Muscle of leg (tissue), 3 donors: ENCODE measurements at regions not wholly inside any gene's neighbourhood (a gene's known extent, or its start where the extent isn't known, plus 50 kb on each side); places are given as distances from the start of the nearest gene placed in this dataset.

ENCODE experiments used
- DNase-seq: peaks from one replicate; pipeline ENCODE4 v3.0.0; 2013
- H3K27ac ChIP-seq: one replicate; pipeline ENCODE4 v1.5.1; 2013; ENCODE audit warnings: mild to moderate bottlenecking, low read length, control low read depth
- H3K27me3 ChIP-seq: one replicate; pipeline ENCODE4 v1.6.1; 2013; ENCODE audit warnings: low read length; ENCODE audit not compliant: control insufficient read depth, insufficient read depth
- H3K36me3 ChIP-seq: one replicate; pipeline ENCODE4 v1.6.1; 2013; ENCODE audit warnings: low read length; ENCODE audit not compliant: control insufficient read depth, insufficient read depth
- H3K4me1 ChIP-seq: one replicate; pipeline ENCODE4 v1.6.1; 2013; ENCODE audit warnings: low read length; ENCODE audit not compliant: control insufficient read depth, insufficient read depth
- H3K4me3 ChIP-seq: one replicate; pipeline ENCODE4 v1.5.1; 2013; ENCODE audit warnings: low read length, control low read depth
- H3K9me3 ChIP-seq: replicated peaks from 2 replicates; pipeline ENCODE4 v1.6.1; 2013; ENCODE audit warnings: low read depth, low read length; ENCODE audit not compliant: control insufficient read depth
- WGBS: methylation state at CpG from one replicate; pipeline ENCODE4 v1.1.5; 2013; ENCODE audit warnings: missing lambda C conversion rate; ENCODE audit not compliant: insufficient coverage; 5-methylcytosine and 5-hydroxymethylcytosine counted together

DNA sequence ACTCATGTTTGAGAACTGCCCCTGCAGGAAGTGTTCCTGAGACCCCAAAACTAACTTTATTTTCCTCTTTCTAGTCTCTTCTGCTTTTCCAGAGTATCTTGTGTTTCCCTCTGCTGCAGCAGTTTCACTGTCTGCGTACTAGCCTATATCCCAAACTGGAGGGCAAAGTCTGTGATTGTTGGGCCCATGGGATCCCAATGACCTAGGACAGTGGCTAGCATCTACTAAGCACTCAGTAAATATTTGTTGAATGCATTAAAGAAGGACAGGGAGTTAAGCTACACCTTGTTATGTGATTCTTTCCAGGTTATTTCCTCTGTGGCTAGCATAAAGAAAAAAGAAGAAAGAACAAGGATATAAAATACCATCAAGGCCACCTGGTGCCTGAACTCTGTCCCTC, 210.6 kb upstream of the PHYHIPL start:
- H3K36me3 ChIP-seq: no peaks in the 10 kb centered on the region
- peaks cover 9% of the 10 kb centered on the region for H3K4me1 ChIP-seq
- H3K27me3 ChIP-seq: peaks cover 8% of the 10 kb centered on the region
- no peak for DNase-seq
- H3K27ac ChIP-seq: no peak overlapping the region
- no peak overlapping the region for H3K4me3 ChIP-seq
- 100% methylated on average over 1 of the region's 1 CpG for WGBS
- H3K9me3 ChIP-seq: no peaks in the 10 kb centered on the region

DNA sequence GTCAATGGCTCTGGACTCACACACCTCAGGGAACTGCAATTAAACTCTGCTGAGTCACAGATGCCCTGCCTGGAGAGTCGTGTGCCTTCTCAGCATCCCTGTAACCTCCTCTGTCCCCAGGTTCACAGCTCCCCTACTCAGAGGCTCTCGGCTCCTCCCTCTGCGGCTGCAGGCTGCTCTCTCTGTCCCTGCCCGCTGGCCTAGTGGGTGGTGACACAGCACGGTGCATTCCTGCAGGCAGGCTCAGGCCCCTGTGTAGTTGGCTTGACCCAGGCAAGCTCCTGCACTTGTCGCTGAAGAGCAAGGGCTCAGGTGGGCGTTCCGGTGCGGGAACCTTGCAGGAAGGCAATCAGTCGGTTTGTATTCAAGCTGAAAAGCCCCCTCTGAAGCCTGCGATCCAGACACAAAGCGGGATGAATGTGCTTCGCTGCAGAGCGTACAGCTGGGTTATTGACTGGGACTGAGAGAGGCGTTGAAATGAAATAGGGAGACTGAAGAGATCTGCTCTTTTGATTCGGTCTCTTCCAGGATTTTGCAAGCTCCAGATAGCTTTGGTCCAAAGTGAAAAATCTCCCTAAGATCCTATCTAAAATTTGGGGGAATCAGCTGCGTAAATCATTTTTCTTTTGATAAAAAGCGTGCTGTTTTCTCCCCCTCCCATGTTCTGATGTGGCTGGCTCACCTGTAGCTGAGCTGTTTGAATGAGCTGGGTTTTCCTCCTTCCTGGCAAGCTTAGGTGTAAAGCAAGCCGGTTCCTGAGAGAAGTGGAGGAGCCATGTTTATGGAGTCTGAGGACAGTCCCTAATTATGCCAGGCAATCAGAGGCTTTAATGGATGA, 208.7 kb upstream of the PHYHIPL start:
- Histone ChIP-seq H3K4me1 (peaks cover 9% of the 10 kb centered on the region), H3K4me3 (no peak overlapping the region), H3K36me3 (no peaks in the 10 kb centered on the region), H3K9me3 (no peaks in the 10 kb centered on the region), H3K27me3 (peaks cover 8% of the 10 kb centered on the region), H3K27ac (no peak overlapping the region)
- DNase-seq: no peak
- 10% methylated on average over 13 of the region's 19 CpGs for WGBS

GRCh38 chr10:58968389-58968755, 208.1 kb upstream of the PHYHIPL start:
- Histone ChIP-seq H3K4me1 (peaks cover 9% of the 10 kb centered on the region), H3K27ac (no peak overlapping the region), H3K27me3 (peaks cover 8% of the 10 kb centered on the region), H3K4me3 (no peak overlapping the region), H3K9me3 (no peaks in the 10 kb centered on the region), H3K36me3 (no peaks in the 10 kb centered on the region)
- DNase-seq: no peak
- whole genome bisulfite sequencing: 0% methylated on average over 1 of the region's 1 CpG

DNA sequence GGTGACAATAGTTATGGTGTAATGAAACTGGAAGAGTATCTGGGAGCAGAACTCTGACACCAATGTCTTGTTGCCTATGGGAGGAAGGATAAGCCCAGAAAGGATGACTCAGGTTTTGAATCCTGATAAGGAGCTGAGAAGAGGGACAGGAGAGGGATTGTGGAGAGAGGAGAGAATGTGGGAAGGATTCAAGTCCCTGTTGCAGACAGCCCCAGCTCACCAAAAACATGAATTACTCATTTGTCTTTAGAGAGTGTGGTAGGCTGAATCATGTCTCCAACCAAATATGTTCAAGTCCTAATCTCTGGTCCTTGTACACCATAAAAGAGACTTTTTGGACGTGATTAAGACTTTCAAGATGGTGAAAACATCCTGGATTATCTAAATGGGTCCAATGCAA, 206.9 kb upstream of the PHYHIPL start:
- peaks cover 8% of the 10 kb centered on the region for H3K27me3 ChIP-seq
- no peak overlapping the region for H3K4me3 ChIP-seq
- 100% methylated on average over 1 of the region's 1 CpG for WGBS
- H3K9me3 ChIP-seq: no peaks in the 10 kb centered on the region
- peaks cover 7% of the 10 kb centered on the region for H3K4me1 ChIP-seq
- DNase-seq: no peak
- H3K36me3 ChIP-seq: no peaks in the 10 kb centered on the region
- no peak overlapping the region for H3K27ac ChIP-seq

DNA sequence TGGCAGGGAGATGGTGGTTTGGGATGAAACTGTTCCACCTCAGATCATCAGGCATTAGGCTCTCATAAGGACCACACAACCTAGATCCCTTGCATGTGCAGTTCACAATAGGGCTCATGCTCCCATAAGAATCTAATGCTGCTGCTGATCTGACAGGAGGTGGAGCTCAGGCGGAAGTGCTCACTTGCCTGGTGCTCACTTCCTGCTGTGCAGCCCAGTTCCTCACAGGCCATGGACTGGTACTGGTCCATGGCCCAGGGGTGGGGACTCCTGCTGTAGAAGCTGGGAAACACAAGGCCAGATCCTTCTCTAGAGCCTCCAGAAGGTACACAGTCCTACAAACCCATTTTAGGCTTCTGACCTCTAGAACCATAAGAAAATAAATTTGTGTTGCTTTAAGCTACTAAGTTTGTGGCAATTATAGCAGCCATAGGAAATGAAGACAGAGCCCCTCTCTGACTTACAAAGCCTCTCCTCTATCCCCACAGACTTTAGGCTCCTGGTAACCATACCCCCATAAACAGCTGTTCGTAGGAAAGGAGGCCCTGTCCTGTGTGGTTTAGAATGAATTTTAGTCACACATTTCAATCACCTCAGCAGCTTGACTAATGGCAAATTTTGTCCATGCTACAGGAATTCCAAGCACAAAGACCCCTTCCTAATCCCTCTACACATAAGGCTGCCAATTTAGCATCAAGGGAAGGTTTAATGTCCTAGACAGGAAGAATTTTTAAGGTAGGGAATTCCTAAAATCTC, 206.1 kb upstream of the PHYHIPL start:
- no peaks in the 10 kb centered on the region for H3K9me3 ChIP-seq
- 100% methylated on average over 1 of the region's 2 CpGs for WGBS
- no peak overlapping the region for H3K4me3 ChIP-seq
- H3K27ac ChIP-seq: no peak overlapping the region
- no peaks in the 10 kb centered on the region for H3K36me3 ChIP-seq
- peaks cover 8% of the 10 kb centered on the region for H3K27me3 ChIP-seq
- no peak for DNase-seq
- peaks cover 7% of the 10 kb centered on the region for H3K4me1 ChIP-seq

DNA sequence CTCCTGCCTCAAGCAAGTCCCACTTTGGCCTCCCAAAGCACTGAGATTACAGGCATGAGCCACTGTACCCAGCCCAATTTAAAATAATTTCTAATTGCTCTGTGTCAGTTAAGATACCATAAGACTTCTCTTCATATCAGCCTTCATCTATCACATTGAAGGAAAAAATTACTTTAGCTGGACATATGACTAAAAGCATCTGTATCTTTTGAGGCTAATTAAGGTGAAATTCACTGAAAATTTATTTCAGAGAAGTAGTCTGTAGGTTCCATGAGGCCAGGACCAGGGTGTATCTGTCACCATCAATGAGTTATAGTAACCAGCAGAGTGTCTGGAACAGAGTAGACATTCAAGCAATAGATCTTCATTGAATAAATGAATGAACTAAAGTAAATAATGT, 205.2 kb upstream of the PHYHIPL start:
- H3K27ac ChIP-seq: no peak overlapping the region
- H3K9me3 ChIP-seq: no peaks in the 10 kb centered on the region
- peaks cover 7% of the 10 kb centered on the region for H3K4me1 ChIP-seq
- no peak for DNase-seq
- peaks cover 8% of the 10 kb centered on the region for H3K27me3 ChIP-seq
- H3K36me3 ChIP-seq: no peaks in the 10 kb centered on the region
- no peak overlapping the region for H3K4me3 ChIP-seq

DNA sequence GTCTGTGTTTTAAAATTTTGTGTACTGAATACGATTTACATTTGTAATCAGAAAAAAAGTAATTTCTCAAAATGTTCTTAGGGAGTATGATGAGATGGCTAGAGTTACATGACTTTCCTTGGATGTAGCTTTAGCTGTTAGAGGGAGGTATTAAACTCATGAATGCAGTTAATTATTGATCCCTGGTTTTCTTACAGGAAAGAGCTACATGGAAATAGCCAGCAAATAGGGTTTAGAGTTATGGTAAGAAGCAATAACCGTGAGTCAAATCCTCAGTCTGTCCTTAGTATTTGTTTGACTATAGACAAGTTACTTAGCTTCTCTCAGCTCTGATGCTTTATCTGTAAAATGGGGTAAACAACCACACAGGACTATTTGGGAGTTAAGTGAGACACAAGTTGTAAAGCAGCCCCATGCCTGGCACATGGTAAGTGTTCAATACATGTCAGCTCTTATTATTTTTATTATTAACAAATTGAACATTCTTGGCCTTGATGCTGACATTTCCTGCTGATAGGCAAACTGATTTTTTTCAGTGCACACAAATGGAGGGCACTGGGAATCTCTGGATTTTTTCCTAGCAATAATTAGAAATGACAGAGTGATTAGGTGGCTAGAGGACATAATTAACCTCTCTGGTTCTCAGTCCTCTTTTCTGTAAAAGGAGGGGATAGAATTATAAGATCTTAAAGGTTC, 204.5 kb upstream of the PHYHIPL start:
- Histone ChIP-seq H3K27ac (no peak overlapping the region), H3K36me3 (no peaks in the 10 kb centered on the region), H3K9me3 (no peaks in the 10 kb centered on the region), H3K4me3 (no peak overlapping the region), H3K4me1 (peaks cover 7% of the 10 kb centered on the region), H3K27me3 (peaks cover 5% of the 10 kb centered on the region)
- no peak for DNase-seq
- WGBS: no CpG with 5 or more reads among the region's 2 CpGs

DNA sequence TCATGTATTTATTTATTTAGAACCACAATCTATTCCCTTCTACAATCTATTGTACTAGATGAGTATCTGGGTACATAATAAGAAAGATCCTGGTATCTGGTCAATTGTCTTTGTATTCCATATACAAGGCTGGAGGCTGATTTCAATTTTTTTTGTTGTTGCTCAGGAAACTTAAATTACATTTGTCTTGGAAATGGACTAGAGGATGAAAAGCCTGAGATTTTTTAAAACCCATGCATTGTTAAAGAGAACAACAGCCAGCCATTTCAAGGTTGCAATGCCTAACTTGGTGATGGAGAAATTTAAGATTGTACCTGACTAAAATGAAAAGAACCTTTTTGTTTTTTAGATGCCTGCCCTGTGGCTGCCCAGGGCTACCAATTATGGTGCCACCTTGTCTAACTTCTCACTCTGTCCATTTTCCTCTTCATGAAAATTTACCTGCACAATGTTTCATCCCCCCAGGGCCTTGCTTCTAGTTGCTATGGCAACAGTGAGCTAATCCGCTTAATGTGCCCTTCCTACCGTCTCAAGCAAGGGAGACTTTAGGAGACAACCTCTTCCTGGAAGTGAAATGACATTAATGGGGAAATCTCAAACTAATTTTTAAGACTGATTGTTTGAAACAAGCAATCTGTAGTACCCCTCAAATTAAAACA, 203.7 kb upstream of the PHYHIPL start:
- Histone ChIP-seq H3K36me3 (no peaks in the 10 kb centered on the region), H3K4me1 (peaks cover 3% of the 10 kb centered on the region), H3K27ac (no peak overlapping the region), H3K4me3 (no peak overlapping the region), H3K9me3 (no peaks in the 10 kb centered on the region), H3K27me3 (peaks cover 1% of the 10 kb centered on the region)
- DNase-seq: no peak
- no CpG with 5 or more reads among the region's 2 CpGs for WGBS

- Histone ChIP-seq H3K9me3 (no peaks in the 10 kb centered on the region), H3K27ac (no peak overlapping the region), H3K27me3 (no peaks in the 10 kb centered on the region), H3K4me3 (no peak overlapping the region), H3K4me1 (no peaks in the 10 kb centered on the region), H3K36me3 (no peaks in the 10 kb centered on the region)
- DNase-seq: no peak
- no CpG with 5 or more reads among the region's 2 CpGs for WGBS
Measured at GRCh38 chr10:58973235-58973595, 203.2 kb upstream of the PHYHIPL start.

DNA sequence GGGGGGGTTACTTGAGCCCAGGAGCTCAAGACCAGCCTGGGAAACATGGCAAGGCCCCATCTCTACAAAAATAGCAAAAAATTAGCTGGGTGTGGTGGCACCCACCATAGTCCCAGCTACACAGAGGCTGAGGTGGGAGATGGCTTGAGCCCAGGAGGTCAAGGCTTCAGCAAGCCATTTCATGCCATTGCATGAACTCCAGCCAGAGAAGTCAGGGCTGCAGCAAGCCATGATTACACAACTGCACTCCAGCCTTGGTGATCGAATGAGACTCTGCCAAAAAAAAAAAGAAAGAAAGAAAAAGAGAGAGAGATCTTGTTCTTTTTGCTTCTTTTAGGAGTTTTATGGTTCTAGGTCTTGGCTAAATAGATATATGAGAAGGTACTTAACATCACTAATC, 200.2 kb upstream of the PHYHIPL start:
- H3K27ac ChIP-seq: no peak overlapping the region
- H3K27me3 ChIP-seq: no peaks in the 10 kb centered on the region
- no peaks in the 10 kb centered on the region for H3K4me1 ChIP-seq
- WGBS: no CpG with 5 or more reads among the region's 1 CpG
- no peak for DNase-seq
- H3K4me3 ChIP-seq: no peak overlapping the region
- no peaks in the 10 kb centered on the region for H3K9me3 ChIP-seq
- no peaks in the 10 kb centered on the region for H3K36me3 ChIP-seq
